IgD-negative memory B cell (primary cell): ENCODE measurements at regions not wholly inside any gene's neighbourhood (a gene's known extent, or its start where the extent isn't known, plus 50 kb on each side); places are given as distances from the start of the nearest gene placed in this dataset.

Experiments used
- H3K27ac Mint-ChIP-seq, 3 donors: one replicate each; pipeline ENCODE4 v1.8.0; 2020 to 2022; ENCODE audit warnings: mild to moderate bottlenecking in 3 of 3, mixed read lengths in 3 of 3, moderate library complexity in 1 of 3
- H3K27me3 Mint-ChIP-seq: one replicate; pipeline ENCODE4 v1.8.0; 2021; ENCODE audit warnings: mixed read lengths
- H3K36me3 Mint-ChIP-seq: one replicate; pipeline ENCODE4 v1.8.0; 2020; ENCODE audit warnings: mild to moderate bottlenecking, mixed read lengths
- H3K4me1 Mint-ChIP-seq, 3 donors: one replicate each; pipeline ENCODE4 v1.8.0; 2020 to 2022; ENCODE audit warnings: mixed read lengths in 3 of 3, mild to moderate bottlenecking in 1 of 3
- H3K4me3 Mint-ChIP-seq, 4 donors: one replicate each; pipeline ENCODE4 v1.8.0; 2020 to 2022; ENCODE audit warnings: mild to moderate bottlenecking in 4 of 4, mixed read lengths in 4 of 4, moderate library complexity in 3 of 4
- H3K9me3 Mint-ChIP-seq, 3 donors: one replicate each; pipeline ENCODE4 v1.8.0; 2020 to 2021; ENCODE audit warnings: mixed read lengths in 3 of 3, mild to moderate bottlenecking in 1 of 3

DNA sequence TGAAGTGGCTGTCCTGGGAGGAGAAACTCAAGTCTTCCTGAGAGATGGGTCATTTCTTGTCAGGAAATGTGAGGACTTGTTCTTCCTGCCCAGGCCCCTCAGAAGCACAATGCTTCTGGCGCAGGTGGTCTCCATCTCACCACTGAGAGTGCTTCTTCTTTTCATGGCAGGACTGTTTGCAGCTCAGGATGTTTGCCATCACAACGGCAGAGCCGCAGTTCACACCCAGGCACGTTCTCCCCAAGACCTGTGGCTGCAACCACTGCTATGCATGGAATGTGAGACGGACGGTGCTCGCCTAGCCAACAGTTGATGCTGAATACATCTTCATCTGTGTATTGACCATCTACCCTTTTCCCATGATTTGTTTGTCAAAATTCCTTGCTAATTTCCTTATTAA, 216.3 kb downstream of the GADD45G start:
- H3K4me3 Mint-ChIP-seq = no peak overlapping the region
- H3K9me3 Mint-ChIP-seq = no peaks in the 10 kb centered on the region
- no peaks in the 10 kb centered on the region for H3K36me3 Mint-ChIP-seq
- H3K4me1 Mint-ChIP-seq = peaks cover 7 to 18% (median 14%) of the 10 kb centered on the region in 3 donors
- no peaks in the 10 kb centered on the region for H3K27me3 Mint-ChIP-seq
- H3K27ac Mint-ChIP-seq = no peak overlapping the region

- H3K9me3 Mint-ChIP-seq = no peaks in the 10 kb centered on the region
- no peak overlapping the region for H3K27ac Mint-ChIP-seq
These were observed 218.2 kb downstream of the GADD45G start for GRCh38 chr9:89822996-89823395.

DNA sequence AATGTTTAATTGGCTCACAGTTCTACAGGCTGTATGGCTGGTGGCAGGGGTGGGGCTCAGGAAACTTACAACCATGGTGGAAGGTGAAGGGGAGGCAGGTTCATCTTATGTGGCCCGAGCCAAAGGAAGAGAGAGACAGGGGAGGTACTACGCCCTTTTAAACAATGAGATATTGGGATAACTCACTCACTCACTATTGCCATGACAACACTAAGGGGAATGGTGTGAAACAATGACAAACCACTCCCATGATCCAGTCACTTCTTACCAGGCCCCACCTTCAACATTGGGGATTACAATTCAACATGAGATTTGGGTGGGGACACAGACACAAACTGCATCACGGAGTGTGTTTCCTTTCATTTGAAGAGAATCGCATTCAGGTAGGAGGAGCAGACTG, 220.9 kb downstream of the GADD45G start:
- Mint-ChIP-seq H3K4me1 (peaks cover 15 to 32% (median 16%) of the 10 kb centered on the region in 3 donors), H3K36me3 (no peaks in the 10 kb centered on the region), H3K27ac (no peak overlapping the region), H3K4me3 (no peak overlapping the region), H3K9me3 (peaks cover 1 to 5% (median 4%) of the 10 kb centered on the region in 3 donors), H3K27me3 (peaks cover 2% of the 10 kb centered on the region)

More at GRCh38 chr9:89822996-89823395, 218.2 kb downstream of the GADD45G start:
- no peaks in the 10 kb centered on the region for H3K27me3 Mint-ChIP-seq
- H3K4me1 Mint-ChIP-seq = peaks cover 9 to 21% (median 15%) of the 10 kb centered on the region in 3 donors
- H3K4me3 Mint-ChIP-seq = no peak overlapping the region
- H3K36me3 Mint-ChIP-seq = no peaks in the 10 kb centered on the region

DNA sequence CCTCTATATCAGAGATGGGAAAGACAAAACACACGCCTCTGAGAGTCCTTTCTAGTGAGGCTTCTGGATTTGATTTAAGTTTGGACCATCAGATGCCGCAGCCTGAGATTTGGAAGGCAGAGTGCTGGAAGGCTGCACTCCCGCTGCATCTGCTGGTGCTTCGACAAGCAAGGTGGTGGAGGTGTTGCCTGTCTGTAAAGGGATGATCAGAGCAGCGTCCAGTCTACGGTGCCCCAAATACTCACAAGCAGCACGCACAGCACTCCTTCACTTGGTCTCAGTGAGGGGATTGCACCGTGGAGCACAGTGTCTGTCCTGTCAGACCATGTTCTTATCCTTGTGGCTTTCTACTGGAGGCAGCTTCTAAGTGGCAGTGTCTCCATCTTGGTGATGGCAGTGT, 221.4 kb downstream of the GADD45G start:
- Mint-ChIP-seq H3K36me3 (no peaks in the 10 kb centered on the region), H3K27me3 (peaks cover 2% of the 10 kb centered on the region), H3K27ac (no peak overlapping the region), H3K9me3 (peaks cover 1 to 6% (median 6%) of the 10 kb centered on the region in 3 donors), H3K4me3 (no peak overlapping the region), H3K4me1 (peaks cover 15 to 32% (median 16%) of the 10 kb centered on the region in 3 donors)

- H3K27ac Mint-ChIP-seq = peak overlapping the region in 1 of 3 donors; percentile 26
- H3K36me3 Mint-ChIP-seq = no peaks in the 10 kb centered on the region
- H3K27me3 Mint-ChIP-seq = peaks cover 3% of the 10 kb centered on the region
- H3K4me1 Mint-ChIP-seq = peaks cover 15 to 28% (median 17%) of the 10 kb centered on the region in 3 donors
- peaks cover 5 to 8% (median 6%) of the 10 kb centered on the region in 3 donors for H3K9me3 Mint-ChIP-seq
- no peak overlapping the region for H3K4me3 Mint-ChIP-seq
These were observed 224.5 kb downstream of the GADD45G start for GRCh38 chr9:89829346-89829745.

DNA sequence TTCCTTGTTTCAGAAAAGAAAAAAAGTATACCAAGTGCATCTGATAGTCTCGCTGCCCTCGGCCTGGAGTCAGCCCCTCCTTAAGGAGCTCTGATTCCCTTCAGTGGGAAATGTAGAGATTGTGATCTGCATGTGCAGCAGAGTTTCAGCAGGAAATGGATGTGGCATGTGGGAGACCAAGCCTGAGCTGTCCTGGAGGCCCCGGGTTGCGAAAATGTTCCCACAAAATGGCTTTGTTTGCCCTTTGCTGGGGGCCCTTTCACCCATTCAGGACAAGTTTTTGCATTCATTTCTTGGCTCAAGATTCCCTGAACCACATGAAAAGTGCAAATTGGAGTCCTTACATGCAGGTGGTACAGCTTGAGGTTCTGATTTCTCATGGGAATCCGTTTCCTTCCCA, 230.9 kb downstream of the GADD45G start:
- peaks cover 2% of the 10 kb centered on the region for H3K36me3 Mint-ChIP-seq
- H3K4me1 Mint-ChIP-seq = peaks cover 0 to 1% (median 0%) of the 10 kb centered on the region in 3 donors
- H3K27ac Mint-ChIP-seq = no peak overlapping the region
- peaks cover 1 to 4% (median 4%) of the 10 kb centered on the region in 3 donors for H3K9me3 Mint-ChIP-seq
- no peak overlapping the region for H3K4me3 Mint-ChIP-seq
- H3K27me3 Mint-ChIP-seq = peaks cover 4% of the 10 kb centered on the region

- peaks cover 4% of the 10 kb centered on the region for H3K27me3 Mint-ChIP-seq
These were observed 232.5 kb downstream of the GADD45G start for GRCh38 chr9:89837162-89837933.

GRCh38 chr9:89837934-89838310, 233.1 kb downstream of the GADD45G start:
- H3K4me1 Mint-ChIP-seq = peaks cover 0 to 1% (median 0%) of the 10 kb centered on the region in 3 donors
- no peak overlapping the region for H3K27ac Mint-ChIP-seq
- H3K36me3 Mint-ChIP-seq = peaks cover 2% of the 10 kb centered on the region
- H3K27me3 Mint-ChIP-seq = peaks cover 4% of the 10 kb centered on the region
- H3K9me3 Mint-ChIP-seq = no peaks in the 10 kb centered on the region
- no peak overlapping the region for H3K4me3 Mint-ChIP-seq

More at GRCh38 chr9:89837162-89837933, 232.5 kb downstream of the GADD45G start:
- peaks cover 2% of the 10 kb centered on the region for H3K36me3 Mint-ChIP-seq
- H3K27ac Mint-ChIP-seq = peak overlapping the region in 1 of 3 donors; percentile 43
- peaks cover 0 to 1% (median 0%) of the 10 kb centered on the region in 3 donors for H3K4me1 Mint-ChIP-seq
- H3K9me3 Mint-ChIP-seq = peaks cover 0 to 2% (median 2%) of the 10 kb centered on the region in 3 donors
- no peak overlapping the region for H3K4me3 Mint-ChIP-seq

- Mint-ChIP-seq H3K27ac (peak overlapping the region in 1 of 3 donors; percentile 15), H3K4me3 (no peak overlapping the region), H3K36me3 (peaks cover 2% of the 10 kb centered on the region), H3K4me1 (no peaks in the 10 kb centered on the region), H3K9me3 (no peaks in the 10 kb centered on the region), H3K27me3 (peaks cover 4% of the 10 kb centered on the region)
These were observed 233.8 kb downstream of the GADD45G start for GRCh38 chr9:89838621-89839020.

DNA sequence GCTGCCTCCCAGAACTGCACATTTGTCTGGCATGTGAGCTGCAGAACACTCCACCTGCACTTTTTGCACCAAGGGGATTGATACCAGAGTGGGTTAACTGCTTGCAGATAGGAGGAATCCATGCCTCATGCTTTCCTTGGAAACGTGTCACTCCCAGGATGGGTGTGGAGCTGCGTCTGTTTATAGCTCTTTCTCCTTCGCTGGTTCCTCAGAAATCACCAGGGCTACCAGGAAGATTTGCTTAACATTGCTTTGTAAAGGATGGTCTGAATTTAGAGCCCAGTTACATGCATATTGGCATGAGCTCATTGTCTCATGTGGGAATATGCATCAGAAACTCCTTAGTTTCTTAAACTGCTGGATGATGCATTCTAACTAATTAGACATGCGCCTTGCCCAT, 234.6 kb downstream of the GADD45G start:
- peak overlapping the region in 1 of 3 donors; percentile 15 for H3K27ac Mint-ChIP-seq
- peaks cover 2% of the 10 kb centered on the region for H3K36me3 Mint-ChIP-seq
- H3K4me1 Mint-ChIP-seq = no peaks in the 10 kb centered on the region
- no peak overlapping the region for H3K4me3 Mint-ChIP-seq
- no peaks in the 10 kb centered on the region for H3K9me3 Mint-ChIP-seq
- H3K27me3 Mint-ChIP-seq = peaks cover 4% of the 10 kb centered on the region

DNA sequence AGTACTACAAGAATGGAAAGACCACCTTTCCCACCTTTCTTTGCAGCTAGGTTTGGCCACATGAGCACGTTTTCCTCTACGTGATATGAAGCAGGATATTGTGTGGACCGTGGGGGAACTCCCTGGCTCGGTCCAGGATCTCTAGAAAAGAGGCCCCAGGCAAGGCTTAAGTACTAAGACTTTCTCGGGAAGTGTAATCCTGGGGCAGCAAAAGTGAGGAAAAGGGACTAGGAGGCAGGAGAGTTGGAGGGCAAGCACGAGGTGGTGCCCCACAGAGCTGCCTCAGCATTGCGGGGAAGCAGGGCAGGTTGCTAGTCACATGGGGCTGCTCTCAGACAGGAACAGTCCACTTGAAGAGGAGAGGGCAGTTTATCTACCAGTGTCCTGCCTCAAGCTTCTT, 235.1 kb downstream of the GADD45G start:
- Mint-ChIP-seq H3K36me3 (peaks cover under 1% of the 10 kb centered on the region), H3K27ac (no peak overlapping the region), H3K27me3 (peaks cover 4% of the 10 kb centered on the region), H3K4me1 (no peaks in the 10 kb centered on the region), H3K9me3 (no peaks in the 10 kb centered on the region), H3K4me3 (no peak overlapping the region)

- Mint-ChIP-seq H3K27me3 (peaks cover 3% of the 10 kb centered on the region), H3K4me1 (no peaks in the 10 kb centered on the region), H3K4me3 (no peak overlapping the region), H3K9me3 (no peaks in the 10 kb centered on the region), H3K27ac (no peak overlapping the region), H3K36me3 (no peaks in the 10 kb centered on the region)
These were observed 236.6 kb downstream of the GADD45G start for GRCh38 chr9:89841456-89841855.

- Mint-ChIP-seq H3K27ac (no peak overlapping the region), H3K9me3 (no peaks in the 10 kb centered on the region), H3K36me3 (no peaks in the 10 kb centered on the region), H3K27me3 (peaks cover 3% of the 10 kb centered on the region), H3K4me1 (no peaks in the 10 kb centered on the region), H3K4me3 (no peak overlapping the region)
These were observed 237.5 kb downstream of the GADD45G start for GRCh38 chr9:89842267-89842768.

DNA sequence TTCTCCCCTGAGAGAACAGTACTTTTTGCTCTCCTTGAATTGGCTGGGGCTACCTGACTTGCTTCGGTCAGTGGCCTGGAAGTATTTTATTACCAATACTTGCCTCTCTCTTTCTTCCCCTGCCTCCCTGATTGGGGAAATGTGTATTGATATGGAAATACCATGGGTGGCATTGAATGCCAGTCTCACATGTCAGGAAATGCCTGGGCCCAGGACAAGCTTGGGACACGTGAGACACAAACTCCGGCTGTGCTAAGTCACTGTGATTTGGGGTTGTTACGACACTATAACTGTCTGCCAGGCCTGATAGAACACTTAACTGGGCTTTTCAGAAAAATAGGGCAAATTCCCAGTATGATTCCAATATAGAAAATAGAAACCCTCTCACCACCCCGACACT, 238.3 kb downstream of the GADD45G start:
- no peak overlapping the region for H3K27ac Mint-ChIP-seq

GRCh38 chr9:89843591-89843990, 238.8 kb downstream of the GADD45G start:
- Mint-ChIP-seq H3K4me3 (peak overlapping the region in 1 of 4 donors; percentile 14), H3K9me3 (no peaks in the 10 kb centered on the region), H3K27me3 (peaks cover 2% of the 10 kb centered on the region), H3K36me3 (no peaks in the 10 kb centered on the region), H3K4me1 (no peaks in the 10 kb centered on the region), H3K27ac (no peak overlapping the region)

More for the DNA sequence above, 238.3 kb downstream of the GADD45G start:
- Mint-ChIP-seq H3K27me3 (peaks cover 2% of the 10 kb centered on the region), H3K36me3 (no peaks in the 10 kb centered on the region), H3K4me3 (no peak overlapping the region), H3K9me3 (no peaks in the 10 kb centered on the region), H3K4me1 (no peaks in the 10 kb centered on the region)

DNA sequence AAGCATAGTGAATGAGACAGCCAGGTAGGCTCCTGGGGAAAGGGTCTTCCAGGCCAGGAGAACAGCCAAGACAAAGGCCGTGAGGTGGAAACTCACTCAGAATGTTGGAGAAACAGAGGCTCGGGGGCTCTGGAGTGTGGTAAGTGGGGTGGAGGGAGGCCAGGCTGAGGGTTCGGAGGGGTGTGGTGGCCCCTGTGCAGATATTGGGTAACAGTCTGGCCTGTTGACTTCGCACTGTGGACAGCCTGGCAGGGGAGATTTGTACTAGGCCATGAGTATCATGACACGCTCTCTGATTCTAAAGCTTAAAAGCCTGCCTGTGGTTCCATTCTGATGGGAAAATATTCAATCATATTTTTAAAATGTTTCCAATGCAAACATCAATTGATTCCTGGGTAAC, 239.3 kb downstream of the GADD45G start:
- H3K27ac Mint-ChIP-seq = no peak overlapping the region
- H3K36me3 Mint-ChIP-seq = no peaks in the 10 kb centered on the region
- H3K4me3 Mint-ChIP-seq = no peak overlapping the region
- H3K9me3 Mint-ChIP-seq = no peaks in the 10 kb centered on the region
- no peaks in the 10 kb centered on the region for H3K4me1 Mint-ChIP-seq
- peaks cover 2% of the 10 kb centered on the region for H3K27me3 Mint-ChIP-seq
